Mucosa of stomach (tissue), 1 donor: ENCODE measurements at regions not wholly inside any gene's neighbourhood (a gene's known extent, or its start where the extent isn't known, plus 50 kb on each side); places are given as distances from the start of the nearest gene placed in this dataset.

Experiments
- H3K27me3 ChIP-seq: one replicate; pipeline ENCODE4 v1.7.0; 2013; ENCODE audit warnings: mild to moderate bottlenecking, low read length; ENCODE audit not compliant: control insufficient read depth, insufficient read depth
- H3K36me3 ChIP-seq: one replicate; pipeline ENCODE4 v1.7.0; 2013; ENCODE audit warnings: low read length; ENCODE audit not compliant: control insufficient read depth, insufficient read depth
- H3K4me1 ChIP-seq: one replicate; pipeline ENCODE4 v1.7.0; 2013; ENCODE audit warnings: mild to moderate bottlenecking, low read length; ENCODE audit not compliant: control insufficient read depth, insufficient read depth
- H3K4me3 ChIP-seq: one replicate; pipeline ENCODE4 v1.7.0; 2013; ENCODE audit warnings: low read length
- H3K9ac ChIP-seq: one replicate; pipeline ENCODE4 v1.7.0; 2013; ENCODE audit warnings: mild to moderate bottlenecking, low read length, moderate library complexity
- H3K9me3 ChIP-seq: one replicate; pipeline ENCODE4 v1.7.0; 2013; ENCODE audit warnings: mild to moderate bottlenecking, low read length, moderate library complexity; ENCODE audit not compliant: control insufficient read depth
- donor health status: Pancreatic carcinoma.

- Histone ChIP-seq H3K4me3 (no peak overlapping the region), H3K36me3 (no peaks in the 10 kb centered on the region), H3K4me1 (no peaks in the 10 kb centered on the region), H3K9me3 (no peaks in the 10 kb centered on the region), H3K9ac (no peak overlapping the region), H3K27me3 (no peaks in the 10 kb centered on the region)
Measured at GRCh38 chr17:65381152-65381551, 180.3 kb downstream of the AXIN2 start.

DNA sequence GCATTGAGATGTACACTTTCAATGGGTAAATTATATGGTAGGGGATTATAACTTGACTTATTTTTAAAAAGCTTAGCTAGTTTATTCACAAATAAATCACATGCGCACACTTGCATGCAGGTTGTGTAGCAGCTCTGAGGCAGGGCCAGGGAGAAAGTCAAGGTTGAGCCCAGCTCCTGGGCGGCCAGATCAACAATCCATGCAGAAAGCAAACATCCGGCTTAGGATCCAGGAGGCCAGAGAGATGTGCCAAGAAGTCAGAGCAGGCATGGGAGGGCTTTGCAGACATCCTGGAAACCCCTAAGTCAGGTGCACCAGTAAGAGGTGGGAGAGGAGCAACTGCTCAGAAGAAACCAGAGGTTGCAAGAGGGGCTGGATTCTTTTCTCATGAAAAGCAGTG is 186.5 kb downstream of the AXIN2 start:
- no peaks in the 10 kb centered on the region for H3K9me3 ChIP-seq
- no peak overlapping the region for H3K9ac ChIP-seq
- H3K4me1 ChIP-seq, result peaks cover 13% of the 10 kb centered on the region
- H3K27me3 ChIP-seq, result no peaks in the 10 kb centered on the region
- no peaks in the 10 kb centered on the region for H3K36me3 ChIP-seq
- H3K4me3 ChIP-seq, result no peak overlapping the region

- Histone ChIP-seq H3K4me3 (no peak overlapping the region), H3K9me3 (no peaks in the 10 kb centered on the region), H3K36me3 (no peaks in the 10 kb centered on the region)
Measured at GRCh38 chr17:65371702-65372101, 189.7 kb downstream of the AXIN2 start.

GRCh38 chr17:65370669-65371131 is 190.7 kb downstream of the AXIN2 start:
- H3K9ac ChIP-seq, result no peak overlapping the region
- no peak overlapping the region for H3K4me3 ChIP-seq

More at GRCh38 chr17:65371702-65372101, 189.7 kb downstream of the AXIN2 start:
- Histone ChIP-seq H3K9ac (no peak overlapping the region), H3K27me3 (no peaks in the 10 kb centered on the region), H3K4me1 (peaks cover 13% of the 10 kb centered on the region)

DNA sequence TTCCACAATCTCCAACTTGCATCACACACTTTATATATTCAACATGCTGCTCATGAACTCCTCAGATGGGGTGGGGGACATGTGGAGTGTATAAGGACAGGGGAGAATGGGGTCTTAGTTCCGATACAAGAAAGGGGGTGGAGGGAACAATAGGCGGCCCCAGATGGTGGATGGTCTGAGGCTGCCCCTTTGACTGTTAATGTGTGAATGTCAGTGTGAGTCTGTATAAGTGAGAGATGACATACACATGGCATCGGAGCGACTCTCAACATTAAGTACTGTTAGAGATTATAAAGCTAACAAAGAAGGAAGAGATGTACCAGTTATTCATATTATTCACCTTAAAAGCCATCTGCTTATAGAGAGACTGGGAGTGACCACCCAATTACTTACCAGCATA is 193.1 kb downstream of the AXIN2 start:
- Histone ChIP-seq H3K9ac (no peak overlapping the region), H3K9me3 (no peaks in the 10 kb centered on the region), H3K4me1 (peaks cover 13% of the 10 kb centered on the region), H3K27me3 (no peaks in the 10 kb centered on the region), H3K36me3 (no peaks in the 10 kb centered on the region), H3K4me3 (no peak overlapping the region)

More at GRCh38 chr17:65370669-65371131, 190.7 kb downstream of the AXIN2 start:
- Histone ChIP-seq H3K36me3 (no peaks in the 10 kb centered on the region), H3K9me3 (no peaks in the 10 kb centered on the region), H3K27me3 (no peaks in the 10 kb centered on the region), H3K4me1 (peaks cover 13% of the 10 kb centered on the region)

GRCh38 chr17:65366102-65366844 is 195.2 kb downstream of the AXIN2 start:
- H3K36me3 ChIP-seq, result no peaks in the 10 kb centered on the region
- no peaks in the 10 kb centered on the region for H3K27me3 ChIP-seq
- no peak overlapping the region for H3K4me3 ChIP-seq
- H3K9ac ChIP-seq, result no peak overlapping the region
- no peaks in the 10 kb centered on the region for H3K9me3 ChIP-seq
- peaks cover 12% of the 10 kb centered on the region for H3K4me1 ChIP-seq

DNA sequence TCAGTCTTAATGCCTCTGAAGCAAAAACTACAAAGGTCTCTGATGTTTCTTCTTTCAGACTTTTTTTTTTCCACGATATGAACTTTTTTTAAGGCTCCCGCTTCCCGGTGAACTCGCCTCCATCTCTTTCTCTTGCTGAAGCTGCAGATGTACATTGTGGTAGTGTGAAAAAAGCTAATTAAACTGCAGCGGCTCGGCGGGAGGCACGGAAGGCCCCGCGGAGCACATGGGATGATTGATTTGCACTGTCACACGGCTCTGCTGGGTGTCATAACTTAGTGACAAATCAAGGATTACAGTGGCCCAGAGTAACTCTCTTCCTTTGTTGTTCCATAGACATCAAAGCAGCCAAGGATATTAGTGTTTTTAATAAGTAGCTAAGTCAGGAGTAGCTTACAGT is 196.3 kb downstream of the AXIN2 start:
- peaks cover under 1% of the 10 kb centered on the region for H3K4me1 ChIP-seq
- no peak overlapping the region for H3K9ac ChIP-seq
- no peaks in the 10 kb centered on the region for H3K9me3 ChIP-seq
- H3K36me3 ChIP-seq, result no peaks in the 10 kb centered on the region
- no peak overlapping the region for H3K4me3 ChIP-seq
- no peaks in the 10 kb centered on the region for H3K27me3 ChIP-seq

DNA sequence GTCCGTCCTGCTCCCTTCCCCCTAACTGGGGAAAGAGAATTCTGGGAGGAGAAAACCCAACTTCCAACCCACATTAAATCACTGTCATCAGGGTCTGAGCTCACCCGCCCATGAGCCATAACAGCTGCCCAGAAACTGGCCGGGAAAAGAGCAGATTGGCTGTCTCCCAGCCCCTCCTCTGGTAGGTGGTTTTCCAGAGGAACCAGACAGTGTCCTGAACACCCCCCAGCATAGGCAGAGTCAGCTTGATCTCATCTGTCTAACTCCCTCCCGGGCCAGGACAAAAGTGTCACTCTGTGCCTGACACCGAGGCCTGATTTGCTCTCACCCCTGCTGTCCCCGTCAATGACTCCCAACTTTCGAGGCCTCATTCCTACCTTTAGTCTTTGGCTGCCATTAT is 197.0 kb downstream of the AXIN2 start:
- no peaks in the 10 kb centered on the region for H3K27me3 ChIP-seq
- no peaks in the 10 kb centered on the region for H3K9me3 ChIP-seq
- no peaks in the 10 kb centered on the region for H3K4me1 ChIP-seq
- H3K36me3 ChIP-seq, result no peaks in the 10 kb centered on the region
- no peak overlapping the region for H3K9ac ChIP-seq
- H3K4me3 ChIP-seq, result no peak overlapping the region

- Histone ChIP-seq H3K27me3 (no peaks in the 10 kb centered on the region), H3K9me3 (no peaks in the 10 kb centered on the region), H3K9ac (no peak overlapping the region), H3K36me3 (no peaks in the 10 kb centered on the region), H3K4me1 (no peaks in the 10 kb centered on the region), H3K4me3 (no peak overlapping the region)
Measured at GRCh38 chr17:65362826-65363225, 198.6 kb downstream of the AXIN2 start.

GRCh38 chr17:65360961-65361552 is 200.4 kb downstream of the AXIN2 start:
- H3K36me3 ChIP-seq, result no peaks in the 10 kb centered on the region
- no peak overlapping the region for H3K9ac ChIP-seq
- H3K9me3 ChIP-seq, result no peaks in the 10 kb centered on the region
- no peaks in the 10 kb centered on the region for H3K4me1 ChIP-seq
- H3K4me3 ChIP-seq, result no peak overlapping the region
- no peaks in the 10 kb centered on the region for H3K27me3 ChIP-seq

DNA sequence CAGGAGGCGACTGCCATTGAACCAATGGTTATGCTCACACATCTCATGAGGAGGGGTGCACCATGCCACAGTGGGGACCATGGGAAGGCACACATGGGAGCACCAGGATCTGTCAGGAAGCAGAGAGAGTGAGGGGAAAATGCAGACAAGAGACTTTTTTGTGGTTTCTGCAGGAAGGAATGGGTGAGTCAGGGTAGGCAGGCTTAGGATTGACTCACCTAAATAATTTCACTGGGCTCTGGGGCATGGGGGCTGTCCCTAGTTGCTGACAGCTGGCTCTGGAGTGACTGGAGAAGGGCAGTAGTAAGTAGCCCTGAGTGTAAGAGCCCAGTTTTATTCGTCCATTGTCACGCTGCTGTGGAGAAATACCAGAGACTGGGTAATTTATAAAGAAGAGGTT is 202.4 kb downstream of the AXIN2 start:
- Histone ChIP-seq H3K4me1 (no peaks in the 10 kb centered on the region), H3K9me3 (no peaks in the 10 kb centered on the region), H3K4me3 (no peak overlapping the region), H3K27me3 (no peaks in the 10 kb centered on the region), H3K36me3 (no peaks in the 10 kb centered on the region), H3K9ac (no peak overlapping the region)

- Histone ChIP-seq H3K4me1 (no peaks in the 10 kb centered on the region), H3K36me3 (no peaks in the 10 kb centered on the region), H3K9me3 (no peaks in the 10 kb centered on the region)
Measured at GRCh38 chr17:65356536-65356935, 204.9 kb downstream of the AXIN2 start.

More at GRCh38 chr17:65356536-65356935, 204.9 kb downstream of the AXIN2 start:
- H3K9ac ChIP-seq, result no peak overlapping the region
- no peak overlapping the region for H3K4me3 ChIP-seq
- H3K27me3 ChIP-seq, result no peaks in the 10 kb centered on the region
